ENCODE measurements at regions not wholly inside any gene's neighbourhood (a gene's known extent, or its start where the extent isn't known, plus 50 kb on each side); places are given as distances from the start of the nearest gene placed in this dataset.

GRCh38 chr5:175146733-175147132, 297.2 kb downstream of the DRD1 start:
- POLR2A ChIA-PET, result no interaction called here
- Mint-ChIP-seq H3K27ac (no peak overlapping the region), H3K4me3 (no peak overlapping the region), H3K36me3 (peaks cover 0 to 2% (median 0%) of the 10 kb centered on the region in 5 donors), H3K9me3 (peaks cover 4 to 63% (median 26%) of the 10 kb centered on the region in 11 donors), H3K4me1 (no peaks in the 10 kb centered on the region), H3K27me3 (peaks cover 0 to 11% (median 9%) of the 10 kb centered on the region in 5 donors)
- Histone ChIP-seq H3K27ac (ENCODE audit: low read depth, low read length) (no peak overlapping the region), H3K27me3 (ENCODE audit: control insufficient read depth in 2 of 2, insufficient read depth in 2 of 2, low read length in 2 of 2) (no peaks in the 10 kb centered on the region), H3K4me1 (ENCODE audit: control insufficient read depth in 2 of 2, insufficient read depth in 2 of 2, low read length in 2 of 2) (no peaks in the 10 kb centered on the region), H3K4me3 (ENCODE audit: low read length) (no peak overlapping the region), H3K9me3 (ENCODE audit: control insufficient read depth in 2 of 3, low read length in 3 of 3) (peaks cover 0 to 4% (median 0%) of the 10 kb centered on the region in 3 experiments), H3K36me3 (ENCODE audit: control insufficient read depth in 2 of 3, insufficient read depth in 3 of 3, low read length in 3 of 3) (no peaks in the 10 kb centered on the region)
- intact Hi-C loops (cut with micrococcal nuclease), result no loop called here
- ATAC-seq (no peak), DNase-seq (no peak)
- CTCF ChIA-PET, result no interaction called here

DNA sequence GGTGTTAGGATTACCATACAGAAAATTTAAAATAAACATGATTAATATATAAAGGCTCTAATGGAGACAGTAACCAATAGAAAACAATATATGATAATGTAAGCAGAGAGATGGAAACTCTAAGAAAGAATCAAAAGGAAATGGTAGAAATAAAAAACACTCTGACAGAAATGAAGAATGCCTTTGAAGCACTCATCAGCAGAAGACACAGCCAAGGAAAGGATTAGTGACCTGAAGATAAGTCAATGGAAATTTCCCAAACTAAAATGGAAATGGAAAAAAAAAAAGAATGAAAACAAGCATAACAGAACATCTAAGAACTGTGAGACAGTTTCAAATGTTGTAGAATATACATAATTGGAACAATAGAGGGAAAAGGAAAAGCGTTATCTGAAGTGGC, 302.6 kb downstream of the DRD1 start:
- Mint-ChIP-seq H3K27me3 (peaks cover 0 to 11% (median 5%) of the 10 kb centered on the region in 5 donors), H3K9me3 (peaks cover 6 to 58% (median 19%) of the 10 kb centered on the region in 11 donors), H3K27ac (no peak overlapping the region), H3K36me3 (peaks cover 0 to 4% (median 0%) of the 10 kb centered on the region in 5 donors), H3K4me3 (no peak overlapping the region), H3K4me1 (no peaks in the 10 kb centered on the region)
- intact Hi-C loops (cut with micrococcal nuclease), result no loop called here
- Histone ChIP-seq H3K36me3 (ENCODE audit: control insufficient read depth in 2 of 3, insufficient read depth in 3 of 3, low read length in 3 of 3) (no peaks in the 10 kb centered on the region), H3K27ac (ENCODE audit: low read depth, low read length) (no peak overlapping the region), H3K9me3 (ENCODE audit: control insufficient read depth in 2 of 3, low read length in 3 of 3) (peaks cover 0 to 7% (median 0%) of the 10 kb centered on the region in 3 experiments), H3K4me3 (ENCODE audit: low read length) (no peak overlapping the region), H3K27me3 (ENCODE audit: control insufficient read depth in 2 of 2, insufficient read depth in 2 of 2, low read length in 2 of 2) (no peaks in the 10 kb centered on the region), H3K4me1 (ENCODE audit: control insufficient read depth in 2 of 2, insufficient read depth in 2 of 2, low read length in 2 of 2) (no peaks in the 10 kb centered on the region)
- ChIA-PET CTCF (no interaction called here), POLR2A (no interaction called here)
- ATAC-seq (no peak), DNase-seq (no peak)

DNA sequence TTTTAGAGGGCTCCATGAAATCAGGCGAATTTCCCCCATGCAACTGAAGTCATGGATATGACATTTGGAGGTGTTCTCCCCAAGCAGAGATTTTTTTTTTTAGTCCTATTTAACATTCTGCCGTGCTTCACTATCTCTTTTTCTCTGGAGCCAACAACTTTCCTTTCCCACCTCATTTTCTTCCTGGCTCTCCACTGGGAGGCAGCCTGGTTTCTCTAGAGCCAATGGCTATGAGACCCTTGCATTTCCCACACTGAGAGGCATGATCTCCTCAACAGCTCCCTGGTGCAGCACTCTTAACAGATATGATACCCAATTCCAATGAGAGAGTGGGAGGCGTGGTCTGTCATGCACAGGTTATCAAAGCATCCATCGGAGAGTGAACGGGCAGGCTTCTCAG, 310.8 kb downstream of the DRD1 start:
- ChIA-PET CTCF (no interaction called here), POLR2A (no interaction called here)
- Histone ChIP-seq H3K36me3 (ENCODE audit: control insufficient read depth in 2 of 3, insufficient read depth in 3 of 3, low read length in 3 of 3) (no peaks in the 10 kb centered on the region), H3K9me3 (ENCODE audit: control insufficient read depth in 2 of 3, low read length in 3 of 3) (no peaks in the 10 kb centered on the region), H3K27me3 (ENCODE audit: control insufficient read depth in 2 of 2, insufficient read depth in 2 of 2, low read length in 2 of 2) (no peaks in the 10 kb centered on the region), H3K4me1 (ENCODE audit: control insufficient read depth in 2 of 2, insufficient read depth in 2 of 2, low read length in 2 of 2) (no peaks in the 10 kb centered on the region), H3K27ac (ENCODE audit: low read depth, low read length) (no peak overlapping the region), H3K4me3 (ENCODE audit: low read length) (no peak overlapping the region)
- H3K27ac Mint-ChIP-seq, result no peak overlapping the region
- no peak overlapping the region for H3K4me3 Mint-ChIP-seq
- H3K36me3 Mint-ChIP-seq, result peaks cover 0 to 4% (median 0%) of the 10 kb centered on the region in 5 donors
- no peaks in the 10 kb centered on the region for H3K4me1 Mint-ChIP-seq
- peaks cover 0 to 18% (median 7%) of the 10 kb centered on the region in 11 donors for H3K9me3 Mint-ChIP-seq
- H3K27me3 Mint-ChIP-seq, result peaks cover 0 to 5% (median 0%) of the 10 kb centered on the region in 5 donors
- DNase-seq, result no peak
- intact Hi-C loops (cut with micrococcal nuclease), result no loop called here
- ATAC-seq, result no peak

DNA sequence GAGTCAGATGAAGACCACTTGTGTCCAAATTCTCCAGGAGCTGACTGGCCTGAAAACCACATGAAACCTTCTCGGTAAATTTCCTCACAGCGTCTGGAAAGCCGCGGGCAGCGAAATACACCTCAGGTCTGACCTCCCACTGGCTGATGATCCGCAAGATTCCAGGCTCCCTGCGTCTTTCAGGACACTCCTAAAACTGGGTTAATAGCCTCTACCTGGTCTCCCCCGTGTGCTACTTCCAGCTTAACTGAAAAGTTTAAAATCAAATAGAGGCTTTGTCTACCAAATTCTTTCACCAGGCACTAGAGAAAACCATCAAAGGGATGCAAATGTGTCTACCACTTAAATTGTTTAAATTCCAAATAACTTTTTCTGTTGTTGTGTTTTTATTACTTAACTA, 312.6 kb downstream of the DRD1 start:
- no peak overlapping the region for H3K27ac ChIP-seq (ENCODE audit: low read depth, low read length)
- peaks cover 0 to 4% (median 0%) of the 10 kb centered on the region in 5 donors for H3K36me3 Mint-ChIP-seq
- H3K4me1 ChIP-seq (ENCODE audit: control insufficient read depth in 2 of 2, insufficient read depth in 2 of 2, low read length in 2 of 2), result no peaks in the 10 kb centered on the region
- no peaks in the 10 kb centered on the region for H3K4me1 Mint-ChIP-seq
- H3K27me3 Mint-ChIP-seq, result peaks cover 0 to 5% (median 0%) of the 10 kb centered on the region in 5 donors
- DNase-seq (no peak), ATAC-seq (no peak)
- H3K27ac Mint-ChIP-seq, result no peak overlapping the region
- H3K9me3 ChIP-seq (ENCODE audit: control insufficient read depth in 2 of 3, low read length in 3 of 3), result no peaks in the 10 kb centered on the region
- intact Hi-C loops (cut with micrococcal nuclease), result no loop called here
- ChIA-PET POLR2A (no interaction called here), CTCF (no interaction called here)
- no peak overlapping the region for H3K4me3 Mint-ChIP-seq
- no peaks in the 10 kb centered on the region for H3K36me3 ChIP-seq (ENCODE audit: control insufficient read depth in 2 of 3, insufficient read depth in 3 of 3, low read length in 3 of 3)
- H3K27me3 ChIP-seq (ENCODE audit: control insufficient read depth in 2 of 2, insufficient read depth in 2 of 2, low read length in 2 of 2), result no peaks in the 10 kb centered on the region
- H3K9me3 Mint-ChIP-seq, result peaks cover 0 to 15% (median 7%) of the 10 kb centered on the region in 11 donors
- no peak overlapping the region for H3K4me3 ChIP-seq (ENCODE audit: low read length)

DNA sequence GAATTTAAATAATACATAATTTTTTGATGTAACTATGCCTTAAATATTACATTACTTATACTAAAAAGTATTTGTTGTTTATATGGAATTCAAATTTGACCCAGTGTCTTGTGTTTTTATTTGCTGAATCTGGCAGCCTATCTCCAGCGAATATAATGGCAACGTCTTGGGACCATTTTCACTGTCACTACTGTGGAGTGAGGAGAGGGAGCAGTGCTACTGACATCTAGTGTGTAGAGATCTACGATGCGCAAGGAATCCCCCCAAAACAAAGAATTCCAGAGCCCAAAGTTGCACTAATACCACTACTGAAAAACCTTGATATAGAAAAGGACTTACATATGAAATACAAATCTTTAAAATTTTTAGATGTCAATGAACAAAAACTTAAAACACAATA, 314.4 kb downstream of the DRD1 start:
- no peaks in the 10 kb centered on the region for H3K4me1 ChIP-seq (ENCODE audit: control insufficient read depth in 2 of 2, insufficient read depth in 2 of 2, low read length in 2 of 2)
- no peak overlapping the region for H3K27ac Mint-ChIP-seq
- no peaks in the 10 kb centered on the region for H3K9me3 ChIP-seq (ENCODE audit: control insufficient read depth in 2 of 3, low read length in 3 of 3)
- ATAC-seq, result no peak
- no peaks in the 10 kb centered on the region for H3K27me3 ChIP-seq (ENCODE audit: control insufficient read depth in 2 of 2, insufficient read depth in 2 of 2, low read length in 2 of 2)
- ChIA-PET CTCF (no interaction called here), POLR2A (no interaction called here)
- H3K4me3 Mint-ChIP-seq, result no peak overlapping the region
- no peak overlapping the region for H3K4me3 ChIP-seq (ENCODE audit: low read length)
- no peaks in the 10 kb centered on the region for H3K36me3 ChIP-seq (ENCODE audit: control insufficient read depth in 2 of 3, insufficient read depth in 3 of 3, low read length in 3 of 3)
- H3K27me3 Mint-ChIP-seq, result peaks cover 0 to 8% (median 0%) of the 10 kb centered on the region in 5 donors
- peaks cover 0 to 5% (median 0%) of the 10 kb centered on the region in 11 donors for H3K9me3 Mint-ChIP-seq
- no peaks in the 10 kb centered on the region for H3K36me3 Mint-ChIP-seq
- H3K4me1 Mint-ChIP-seq, result no peaks in the 10 kb centered on the region
- no peak for DNase-seq
- intact Hi-C loops (cut with micrococcal nuclease), result no loop called here
- no peak overlapping the region for H3K27ac ChIP-seq (ENCODE audit: low read depth, low read length)

DNA sequence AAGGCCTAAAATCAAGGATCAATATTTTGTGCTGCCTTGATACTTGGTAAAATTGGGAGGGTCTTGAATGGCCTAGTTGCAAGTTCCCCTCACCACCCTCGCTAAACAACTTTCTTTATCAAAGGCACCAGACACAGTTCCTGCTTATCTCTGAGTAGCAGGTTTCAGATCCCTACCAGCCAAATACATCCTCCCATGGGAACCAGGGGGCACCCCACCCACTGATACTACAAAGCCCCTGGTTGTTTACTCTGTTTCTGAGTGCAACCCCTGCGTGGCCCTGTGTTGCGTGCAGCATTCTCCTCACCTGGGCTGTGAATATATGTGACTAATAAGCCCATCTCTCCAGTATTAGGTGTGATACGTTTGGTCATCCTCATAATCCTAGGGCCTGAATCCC, 314.9 kb downstream of the DRD1 start:
- Mint-ChIP-seq H3K36me3 (no peaks in the 10 kb centered on the region), H3K4me1 (no peaks in the 10 kb centered on the region), H3K4me3 (no peak overlapping the region), H3K9me3 (peaks cover 0 to 5% (median 0%) of the 10 kb centered on the region in 11 donors), H3K27ac (no peak overlapping the region), H3K27me3 (peaks cover 0 to 8% (median 0%) of the 10 kb centered on the region in 5 donors)
- Histone ChIP-seq H3K27ac (ENCODE audit: low read depth, low read length) (no peak overlapping the region), H3K4me3 (ENCODE audit: low read length) (no peak overlapping the region), H3K9me3 (ENCODE audit: control insufficient read depth in 2 of 3, low read length in 3 of 3) (no peaks in the 10 kb centered on the region), H3K27me3 (ENCODE audit: control insufficient read depth in 2 of 2, insufficient read depth in 2 of 2, low read length in 2 of 2) (no peaks in the 10 kb centered on the region), H3K36me3 (ENCODE audit: control insufficient read depth in 2 of 3, insufficient read depth in 3 of 3, low read length in 3 of 3) (no peaks in the 10 kb centered on the region), H3K4me1 (ENCODE audit: control insufficient read depth in 2 of 2, insufficient read depth in 2 of 2, low read length in 2 of 2) (no peaks in the 10 kb centered on the region)
- intact Hi-C loops (cut with micrococcal nuclease), result no loop called here
- DNase-seq (no peak), ATAC-seq (no peak)
- CTCF ChIA-PET, result no interaction called here
- POLR2A ChIA-PET, result no interaction called here

DNA sequence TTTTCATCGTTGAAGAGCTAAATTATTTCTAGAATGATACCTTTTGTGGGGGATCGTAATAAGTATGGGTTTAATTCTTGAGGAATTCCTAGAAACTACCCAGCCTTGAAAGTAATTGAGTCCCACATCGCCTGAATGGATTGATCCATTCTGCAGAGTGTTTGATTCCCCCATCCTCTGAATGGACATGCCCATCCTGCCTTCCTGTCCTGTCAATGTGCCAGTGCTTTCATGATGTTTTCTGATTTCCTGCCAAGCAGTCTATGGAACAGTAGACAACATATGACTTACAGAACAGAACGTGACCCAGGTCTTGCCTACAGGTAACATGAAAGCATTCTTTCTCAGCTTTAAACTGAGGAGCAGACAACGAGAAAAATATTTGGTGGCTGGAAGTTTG, 319.2 kb downstream of the DRD1 start:
- CTCF ChIA-PET, result no interaction called here
- Histone ChIP-seq H3K4me3 (ENCODE audit: low read length) (no peak overlapping the region), H3K36me3 (ENCODE audit: control insufficient read depth in 2 of 3, insufficient read depth in 3 of 3, low read length in 3 of 3) (no peaks in the 10 kb centered on the region), H3K4me1 (ENCODE audit: control insufficient read depth in 2 of 2, insufficient read depth in 2 of 2, low read length in 2 of 2) (no peaks in the 10 kb centered on the region), H3K27me3 (ENCODE audit: control insufficient read depth in 2 of 2, insufficient read depth in 2 of 2, low read length in 2 of 2) (no peaks in the 10 kb centered on the region), H3K9me3 (ENCODE audit: control insufficient read depth in 2 of 3, low read length in 3 of 3) (no peaks in the 10 kb centered on the region), H3K27ac (ENCODE audit: low read depth, low read length) (no peak overlapping the region)
- Mint-ChIP-seq H3K9me3 (peaks cover 0 to 11% (median 0%) of the 10 kb centered on the region in 11 donors), H3K4me1 (no peaks in the 10 kb centered on the region), H3K4me3 (no peak overlapping the region), H3K36me3 (peaks cover 0 to 3% (median 0%) of the 10 kb centered on the region in 5 donors), H3K27me3 (peaks cover 0 to 16% (median 8%) of the 10 kb centered on the region in 5 donors), H3K27ac (no peak overlapping the region)
- intact Hi-C loops (cut with micrococcal nuclease), result no loop called here
- DNase-seq (no peak), ATAC-seq (no peak)
- POLR2A ChIA-PET, result no interaction called here

Data from naive thymus-derived CD4-positive, alpha-beta T cell (primary cell).